H1 (cell line): ENCODE measurements at regions not wholly inside any gene's neighbourhood (a gene's known extent, or its start where the extent isn't known, plus 50 kb on each side); places are given as distances from the start of the nearest gene placed in this dataset.
"Not testable (repeated sequence)": the region's sequence is repeated elsewhere in the genome, so short reads cannot be mapped to it uniquely, and the experiment has no call there.

Experiments used
- CEBPB ChIP-seq: IDR thresholded peaks from 2 replicates; pipeline ENCODE4 v1.6.1; 2012; ENCODE audit warnings: low read depth, low read length
- CREB1 ChIP-seq: IDR thresholded peaks from 2 replicates; pipeline ENCODE4 v1.6.1; 2012; ENCODE audit warnings: inconsistent platforms
- JUND ChIP-seq: IDR thresholded peaks from 2 replicates; pipeline ENCODE4 v1.6.1; 2011; ENCODE audit warnings: mild to moderate bottlenecking, improper control_type of control experiment, low read length
- SAP30 ChIP-seq: fragments of 300-600 bp; sonication (generic); IDR thresholded peaks from 2 replicates; pipeline ENCODE4 v1.7.1; 2012; ENCODE audit warnings: low read length, moderate library complexity, mild to moderate bottlenecking, inconsistent platforms; ENCODE audit not compliant: insufficient read depth, insufficient replicate concordance
- TAF7 ChIP-seq: optimal IDR thresholded peaks from 2 replicates; pipeline ENCODE3; 2011; ENCODE audit warnings: low read depth, mild to moderate bottlenecking, inconsistent platforms, low read length, moderate library complexity, borderline replicate concordance
- TCF12 ChIP-seq: IDR thresholded peaks from 2 replicates; pipeline ENCODE4 v1.6.1; 2011; ENCODE audit warnings: low read depth, mild to moderate bottlenecking, low read length
- TF ChIP-seq, protein P1 (sequence below), 3 experiments: IDR thresholded peaks; 1 replicate in 2 of 3; 2 replicates in 1 of 3; pipeline versions ENCODE4 v1.5.1 to v1.6.1; 2011; ENCODE audit warnings: low read length in 3 of 3, mild to moderate bottlenecking in 3 of 3, inconsistent platforms in 2 of 3, low read depth in 1 of 3, moderate library complexity in 1 of 3; ENCODE audit not compliant: insufficient read depth in 1 of 3; ENCODE audit errors: control extremely low read depth in 1 of 3

DNA sequence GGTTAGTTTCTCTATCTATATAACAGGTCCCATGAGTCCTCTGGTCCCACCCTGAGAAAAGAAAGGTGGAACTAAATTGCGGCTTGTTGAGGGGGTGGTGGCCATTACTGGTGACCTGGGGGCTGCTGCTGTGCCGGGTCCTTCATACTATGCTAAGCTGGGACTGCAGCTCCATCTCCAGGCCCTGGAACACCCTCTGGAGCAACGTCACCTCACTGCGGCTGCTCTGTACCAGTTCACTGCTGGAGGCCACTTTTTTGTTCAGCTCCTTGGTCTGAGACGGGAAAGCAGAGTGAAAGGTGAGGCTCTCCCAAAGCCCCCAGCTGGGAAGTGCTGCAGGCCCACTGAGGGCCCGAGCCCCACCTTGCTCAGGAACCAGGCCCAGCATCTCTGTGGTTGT lies 140.7 kb downstream of the CCDC144A start:
- not testable (repeated sequence) for TF ChIP-seq CEBPB, SAP30, JUND, TAF7, CREB1, TCF12
- TF ChIP-seq, protein P1, sequence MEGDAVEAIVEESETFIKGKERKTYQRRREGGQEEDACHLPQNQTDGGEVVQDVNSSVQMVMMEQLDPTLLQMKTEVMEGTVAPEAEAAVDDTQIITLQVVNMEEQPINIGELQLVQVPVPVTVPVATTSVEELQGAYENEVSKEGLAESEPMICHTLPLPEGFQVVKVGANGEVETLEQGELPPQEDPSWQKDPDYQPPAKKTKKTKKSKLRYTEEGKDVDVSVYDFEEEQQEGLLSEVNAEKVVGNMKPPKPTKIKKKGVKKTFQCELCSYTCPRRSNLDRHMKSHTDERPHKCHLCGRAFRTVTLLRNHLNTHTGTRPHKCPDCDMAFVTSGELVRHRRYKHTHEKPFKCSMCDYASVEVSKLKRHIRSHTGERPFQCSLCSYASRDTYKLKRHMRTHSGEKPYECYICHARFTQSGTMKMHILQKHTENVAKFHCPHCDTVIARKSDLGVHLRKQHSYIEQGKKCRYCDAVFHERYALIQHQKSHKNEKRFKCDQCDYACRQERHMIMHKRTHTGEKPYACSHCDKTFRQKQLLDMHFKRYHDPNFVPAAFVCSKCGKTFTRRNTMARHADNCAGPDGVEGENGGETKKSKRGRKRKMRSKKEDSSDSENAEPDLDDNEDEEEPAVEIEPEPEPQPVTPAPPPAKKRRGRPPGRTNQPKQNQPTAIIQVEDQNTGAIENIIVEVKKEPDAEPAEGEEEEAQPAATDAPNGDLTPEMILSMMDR (IDR thresholded peaks at IDR 0.05; ENCODE audit: control extremely low read depth in 1 of 3, insufficient read depth in 1 of 3, low read depth in 1 of 3, low read length in 3 of 3), result not testable (repeated sequence)
